Right cardiac atrium (tissue), 5 donors: ENCODE measurements at regions not wholly inside any gene's neighbourhood (a gene's known extent, or its start where the extent isn't known, plus 50 kb on each side); places are given as distances from the start of the nearest gene placed in this dataset.

Source experiments
- ATAC-seq, 2 donors: fragments of 200-7000 bp; cut with Tn5 transposase; one replicate each; pipeline versions ENCODE4 v1.8.0 to v1.9.1; 2020; ENCODE audit warnings: moderate library complexity in 2 of 2, mild to moderate bottlenecking in 1 of 2
- DNase-seq, 3 donors: peaks; one replicate each; pipeline ENCODE4 v3.0.0-alpha.2; 2020
- H3K27ac ChIP-seq: one replicate; pipeline ENCODE4 v1.5.1; 2013; ENCODE audit warnings: mild to moderate bottlenecking, low read length, control low read depth, moderate library complexity
- H3K27me3 ChIP-seq: one replicate; pipeline ENCODE4 v1.6.1; 2013; ENCODE audit not compliant: control insufficient read depth, insufficient read depth
- H3K4me1 ChIP-seq: one replicate; pipeline ENCODE4 v1.6.1; 2013; ENCODE audit warnings: low read length; ENCODE audit not compliant: control insufficient read depth, insufficient read depth
- H3K4me3 ChIP-seq: one replicate; pipeline ENCODE4 v1.5.1; 2013; ENCODE audit warnings: low read length, control low read depth
- H3K9me3 ChIP-seq: one replicate; pipeline ENCODE4 v1.6.1; 2013; ENCODE audit warnings: low read length; ENCODE audit not compliant: control insufficient read depth
- WGBS: extraction: QIAGEN DNeasy Blood & Tissue Kit; methylation state at CpG from one replicate; pipeline ENCODE4 v1.1.7; 2013; 5-methylcytosine and 5-hydroxymethylcytosine counted together
- intact Hi-C, 4 donors: fragments of 100-400 bp; cut with DNase I; formaldehyde crosslinking; loops; one replicate each; pipeline versions ENCODE4 v1.11.0 to v1.14.0; 2022 to 2023
- donor health status: healthy with polysubstance abuse.
- donor health status: DM: no; HTN: yes; CAD: no.
- donor health status: DM: no; HTN: no; CAD: no.
- donor health status: DM: no; HTN: yes; CAD: no; lungs with severe emphysema.
- donor health status: DM: yes; HTN: yes; CAD: no.

- DNase-seq (no peak), ATAC-seq (no peak)
- WGBS = 49% methylated on average over 3 of the region's 3 CpGs
- no peaks in the 10 kb centered on the region for H3K27me3 ChIP-seq
- no peaks in the 10 kb centered on the region for H3K9me3 ChIP-seq
- no peaks in the 10 kb centered on the region for H3K4me1 ChIP-seq
- no peak overlapping the region for H3K4me3 ChIP-seq
- H3K27ac ChIP-seq = no peak overlapping the region
- intact Hi-C loops = no loop called here
These were observed 1398.0 kb upstream of the NXPH2 start for GRCh38 chr2:140178234-140178633.

- intact Hi-C loops = no loop called here
- H3K4me1 ChIP-seq = no peaks in the 10 kb centered on the region
- H3K4me3 ChIP-seq = no peak overlapping the region
- no peak for DNase-seq
- no peak for ATAC-seq
- H3K27ac ChIP-seq = no peak overlapping the region
- 83% methylated on average over 3 of the region's 3 CpGs for WGBS
- no peaks in the 10 kb centered on the region for H3K27me3 ChIP-seq
- no peaks in the 10 kb centered on the region for H3K9me3 ChIP-seq
These were observed 1396.9 kb upstream of the NXPH2 start for GRCh38 chr2:140177086-140177485.

- DNase-seq = no peak
- intact Hi-C loops = no loop called here
- Histone ChIP-seq H3K9me3 (no peaks in the 10 kb centered on the region), H3K27me3 (no peaks in the 10 kb centered on the region), H3K4me1 (no peaks in the 10 kb centered on the region), H3K4me3 (no peak overlapping the region), H3K27ac (no peak overlapping the region)
- ATAC-seq = no peak
- 64% methylated on average over 5 of the region's 5 CpGs for WGBS
These were observed 1393.6 kb upstream of the NXPH2 start for GRCh38 chr2:140173790-140174189.

- Histone ChIP-seq H3K27me3 (no peaks in the 10 kb centered on the region), H3K27ac (no peak overlapping the region), H3K4me1 (no peaks in the 10 kb centered on the region), H3K9me3 (no peaks in the 10 kb centered on the region), H3K4me3 (no peak overlapping the region)
- intact Hi-C loops = no loop called here
- DNase-seq = no peak
- ATAC-seq = peak in 1 of 2 donors; percentile 67
- 66% methylated on average over 1 of the region's 1 CpG for WGBS
These were observed 1384.3 kb upstream of the NXPH2 start for GRCh38 chr2:140164449-140164848.

- no peak overlapping the region for H3K4me3 ChIP-seq
- H3K27ac ChIP-seq = no peak overlapping the region
- H3K4me1 ChIP-seq = no peaks in the 10 kb centered on the region
- intact Hi-C loops = no loop called here
- no peaks in the 10 kb centered on the region for H3K9me3 ChIP-seq
- no peaks in the 10 kb centered on the region for H3K27me3 ChIP-seq
- DNase-seq = no peak
- 72% methylated on average over 2 of the region's 2 CpGs for WGBS
- no peak for ATAC-seq
These were observed 1378.1 kb upstream of the NXPH2 start for GRCh38 chr2:140158259-140158658.

- ATAC-seq (no peak), DNase-seq (no peak)
- Histone ChIP-seq H3K4me1 (no peaks in the 10 kb centered on the region), H3K27ac (no peak overlapping the region), H3K27me3 (no peaks in the 10 kb centered on the region), H3K4me3 (no peak overlapping the region), H3K9me3 (no peaks in the 10 kb centered on the region)
- 55% methylated on average over 5 of the region's 5 CpGs for WGBS
- intact Hi-C loops = no loop called here
These were observed 1377.6 kb upstream of the NXPH2 start for GRCh38 chr2:140157816-140158215.

GRCh38 chr2:140154706-140155105, 1374.5 kb upstream of the NXPH2 start:
- Histone ChIP-seq H3K27me3 (no peaks in the 10 kb centered on the region), H3K4me3 (no peak overlapping the region), H3K4me1 (no peaks in the 10 kb centered on the region), H3K9me3 (no peaks in the 10 kb centered on the region), H3K27ac (no peak overlapping the region)
- WGBS = 66% methylated on average over 2 of the region's 2 CpGs
- intact Hi-C loops = no loop called here
- no peak for DNase-seq
- ATAC-seq = no peak

- no peak for DNase-seq
- 75% methylated on average over 5 of the region's 5 CpGs for WGBS
- no peaks in the 10 kb centered on the region for H3K9me3 ChIP-seq
- H3K27me3 ChIP-seq = no peaks in the 10 kb centered on the region
- ATAC-seq = no peak
- H3K4me3 ChIP-seq = no peak overlapping the region
- H3K27ac ChIP-seq = no peak overlapping the region
- intact Hi-C loops = no loop called here
- no peaks in the 10 kb centered on the region for H3K4me1 ChIP-seq
These were observed 1374.1 kb upstream of the NXPH2 start for GRCh38 chr2:140154271-140154670.

GRCh38 chr2:140144611-140145010, 1364.4 kb upstream of the NXPH2 start:
- no peaks in the 10 kb centered on the region for H3K9me3 ChIP-seq
- H3K4me3 ChIP-seq = no peak overlapping the region
- no peaks in the 10 kb centered on the region for H3K27me3 ChIP-seq
- WGBS = 82% methylated on average over 2 of the region's 2 CpGs
- no peak for DNase-seq
- H3K27ac ChIP-seq = no peak overlapping the region
- no peaks in the 10 kb centered on the region for H3K4me1 ChIP-seq
- intact Hi-C loops = no loop called here
- ATAC-seq = no peak

- no peaks in the 10 kb centered on the region for H3K27me3 ChIP-seq
- DNase-seq (no peak), ATAC-seq (no peak)
- no peaks in the 10 kb centered on the region for H3K4me1 ChIP-seq
- WGBS = 84% methylated on average over 6 of the region's 6 CpGs
- intact Hi-C loops = no loop called here
- H3K27ac ChIP-seq = no peak overlapping the region
- no peak overlapping the region for H3K4me3 ChIP-seq
- H3K9me3 ChIP-seq = no peaks in the 10 kb centered on the region
These were observed 1358.5 kb upstream of the NXPH2 start for GRCh38 chr2:140138736-140139135.

- ATAC-seq (no peak), DNase-seq (no peak)
- Histone ChIP-seq H3K9me3 (no peaks in the 10 kb centered on the region), H3K27ac (no peak overlapping the region), H3K4me1 (no peaks in the 10 kb centered on the region), H3K4me3 (no peak overlapping the region), H3K27me3 (no peaks in the 10 kb centered on the region)
- WGBS = 51% methylated on average over 1 of the region's 1 CpG
- intact Hi-C loops = no loop called here
These were observed 1356.7 kb upstream of the NXPH2 start for GRCh38 chr2:140136861-140137260.

- DNase-seq = no peak
- Histone ChIP-seq H3K9me3 (no peaks in the 10 kb centered on the region), H3K4me3 (no peak overlapping the region), H3K27me3 (no peaks in the 10 kb centered on the region), H3K27ac (no peak overlapping the region), H3K4me1 (no peaks in the 10 kb centered on the region)
- intact Hi-C loops = no loop called here
- no peak for ATAC-seq
These were observed 1356.2 kb upstream of the NXPH2 start for GRCh38 chr2:140136366-140136765.
